ENCODE measurements at regions not wholly inside any gene's neighbourhood (a gene's known extent, or its start where the extent isn't known, plus 50 kb on each side); places are given as distances from the start of the nearest gene placed in this dataset.

DNA sequence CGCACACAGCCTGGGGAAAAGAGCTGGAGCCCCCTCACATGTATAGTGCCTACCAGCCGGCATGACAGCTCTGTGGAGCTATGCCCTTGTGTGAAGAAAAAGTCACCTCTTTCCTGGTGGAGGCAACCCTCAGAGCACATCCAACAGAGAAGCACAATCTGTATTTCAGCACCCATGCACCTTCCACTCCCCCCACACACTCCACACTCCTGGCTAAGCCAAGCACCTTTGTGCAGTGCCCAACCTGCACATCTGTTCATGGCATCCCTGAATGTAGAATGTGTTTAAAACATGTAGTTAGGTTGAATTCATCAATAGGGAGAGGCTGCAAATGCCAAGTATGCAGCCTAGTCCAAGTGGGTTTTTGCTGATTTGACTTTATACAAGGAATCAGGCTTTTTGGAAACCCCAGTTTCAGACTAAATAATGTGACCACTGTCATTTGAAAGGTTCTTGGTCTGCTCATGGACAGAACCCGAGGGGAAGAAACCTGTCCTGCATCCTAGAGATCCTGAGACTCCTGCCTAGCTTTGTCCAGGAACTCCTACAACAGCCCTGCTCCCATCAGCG is 197.1 kb downstream of the TOMM20 start:
- no peak for DNase-seq

DNA sequence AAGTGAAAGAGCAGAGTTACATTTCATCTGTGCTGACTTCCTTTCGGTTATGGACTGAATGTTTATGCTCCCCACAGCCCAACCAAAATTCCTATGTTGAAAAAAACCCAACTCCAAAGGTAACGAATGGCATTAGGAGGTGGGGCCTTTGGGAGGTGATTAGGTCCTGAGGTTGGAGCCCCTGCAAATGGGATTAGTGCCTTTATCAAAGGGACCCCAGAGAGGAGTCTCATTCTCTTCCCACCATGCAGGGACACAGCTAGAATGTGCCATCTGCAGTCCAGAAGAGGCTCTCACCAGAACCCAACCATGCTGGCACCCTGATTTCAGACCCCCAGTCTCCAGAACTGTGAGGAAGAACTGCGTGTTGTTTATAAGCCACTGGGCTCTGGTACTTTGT is 199.3 kb downstream of the TOMM20 start:
- no peak for DNase-seq

DNA sequence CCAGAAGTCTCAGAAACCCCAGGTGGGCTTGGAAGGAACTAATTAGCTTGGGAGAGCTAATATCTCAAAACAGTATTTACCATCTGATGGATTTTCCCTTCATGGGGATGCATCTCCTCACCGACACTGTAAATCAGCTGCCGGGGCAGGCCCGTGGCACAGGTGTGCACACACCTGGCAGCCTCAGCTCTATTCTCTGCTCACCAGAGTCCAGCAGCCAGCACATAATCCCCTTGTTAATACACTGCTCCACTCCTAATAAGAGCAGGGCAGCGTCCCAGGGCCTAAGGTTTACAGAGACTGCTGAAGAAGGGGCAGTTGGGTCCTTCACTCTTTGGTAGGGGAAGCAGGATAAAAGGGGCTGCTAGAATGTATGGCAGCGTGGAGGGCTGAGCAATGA is 200.0 kb downstream of the TOMM20 start:
- DNase-seq, result no peak

DNA sequence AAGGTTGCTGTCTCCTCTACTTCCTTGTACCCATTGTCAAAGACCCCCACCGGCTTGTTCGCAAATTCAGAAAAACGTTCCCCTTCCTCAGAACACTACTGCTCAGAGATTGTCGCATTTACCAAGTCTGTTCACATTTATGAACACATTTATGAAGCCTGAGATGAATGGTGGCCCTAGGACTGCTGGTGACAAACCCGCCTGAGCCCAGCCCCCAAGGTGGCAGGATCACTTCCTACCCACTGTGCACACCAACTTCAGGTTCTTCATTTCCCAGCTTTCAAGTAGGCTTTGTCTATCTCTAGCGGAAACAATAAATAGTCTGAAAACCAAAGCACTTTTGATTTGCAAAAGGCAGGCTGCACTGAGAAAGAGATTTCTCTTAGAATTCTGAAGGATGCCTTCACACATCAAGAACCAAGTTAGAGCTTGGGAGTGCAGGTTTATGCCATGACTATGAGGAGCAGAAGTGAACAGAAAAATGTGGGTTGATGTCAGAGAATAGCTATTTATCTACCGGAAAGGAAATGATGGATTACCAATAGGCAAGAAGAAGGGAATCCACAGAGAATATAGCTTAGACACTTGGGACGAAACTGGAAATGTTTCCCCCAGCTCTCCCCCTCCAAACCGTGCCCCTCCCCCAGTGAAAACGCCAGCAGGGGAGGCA is 200.5 kb downstream of the TOMM20 start:
- no peak for DNase-seq

DNA sequence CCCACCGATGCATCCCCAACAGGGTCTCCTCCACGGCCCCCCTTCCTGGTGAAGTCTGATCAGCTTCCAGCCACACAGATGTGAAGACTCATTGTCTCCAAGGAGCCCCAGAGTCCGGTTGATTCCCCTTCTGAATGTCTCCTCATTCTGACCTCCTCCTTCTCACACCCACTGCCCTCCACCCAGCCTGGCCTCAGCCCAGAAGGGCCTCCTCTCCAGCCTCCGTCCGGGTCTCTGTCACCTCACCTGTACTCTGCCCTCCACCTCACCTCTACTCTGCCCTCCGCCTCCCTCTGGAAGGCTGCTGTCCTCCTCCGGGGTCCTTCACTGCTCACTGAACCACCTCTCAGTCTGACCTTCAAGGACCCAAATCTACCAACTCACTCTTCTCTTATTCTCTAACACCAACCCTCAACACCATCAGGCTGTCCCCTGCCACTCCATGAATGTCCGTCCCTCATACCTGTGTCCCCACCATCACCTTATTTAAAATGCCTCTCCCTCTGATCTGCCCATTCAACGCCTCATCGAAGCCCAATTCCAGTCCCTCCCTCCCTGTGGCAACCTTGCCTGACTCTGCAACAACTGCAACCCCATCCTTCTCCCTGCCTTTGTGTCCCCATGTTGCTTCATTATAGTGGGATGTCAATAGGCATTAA is 201.2 kb downstream of the TOMM20 start:
- no peak for DNase-seq

DNA sequence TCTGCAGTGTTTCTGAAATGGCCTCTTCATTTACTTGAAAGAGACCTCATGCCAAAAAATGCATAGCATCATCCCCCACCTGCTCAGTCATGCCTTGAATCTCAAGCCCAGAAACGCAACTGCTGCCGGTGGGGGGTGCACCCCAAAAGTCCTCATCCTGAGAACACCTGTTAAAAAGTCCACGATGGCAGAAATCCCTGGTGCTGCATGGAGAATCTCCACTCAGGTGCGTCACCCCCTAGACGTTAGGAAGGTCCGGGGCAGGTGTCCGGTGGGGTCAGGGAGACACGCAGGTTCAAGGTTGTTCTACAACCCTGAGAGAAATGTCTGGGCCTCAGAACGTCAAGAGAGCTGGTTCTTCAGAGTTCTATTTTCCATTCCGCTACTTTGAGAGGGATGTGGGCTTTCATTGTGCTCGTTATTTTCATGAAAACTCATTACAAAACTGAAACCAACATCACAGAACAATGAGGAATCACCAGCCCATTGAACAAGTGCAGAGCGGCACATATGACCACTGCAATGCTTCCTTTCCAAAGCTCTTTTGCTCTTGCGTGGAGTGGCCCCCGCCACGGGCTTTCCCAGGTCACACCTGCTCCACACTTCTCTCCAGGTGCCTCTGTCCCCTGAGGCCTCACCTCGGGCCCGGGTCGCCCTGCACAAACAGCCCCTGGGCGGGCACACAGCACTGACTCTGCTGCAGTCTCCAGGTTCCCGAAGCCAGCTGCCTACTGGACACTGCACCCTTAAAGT is 201.9 kb downstream of the TOMM20 start:
- no peak for DNase-seq

DNA sequence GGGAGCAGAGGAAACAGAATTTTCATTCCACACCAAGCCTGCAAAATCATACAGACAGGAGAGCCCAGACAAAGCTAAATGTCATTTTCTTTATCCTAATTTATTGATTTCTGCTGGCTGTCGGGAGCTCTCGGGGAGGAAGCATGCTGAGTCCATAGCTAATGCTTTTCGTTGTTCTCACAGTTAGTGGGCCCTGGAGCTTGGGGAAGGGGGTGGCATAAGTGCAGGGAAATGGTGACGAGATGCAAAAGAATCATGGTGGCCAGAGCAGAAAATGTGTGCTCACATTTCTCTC is 202.4 kb downstream of the TOMM20 start:
- DNase-seq, result no peak

DNA sequence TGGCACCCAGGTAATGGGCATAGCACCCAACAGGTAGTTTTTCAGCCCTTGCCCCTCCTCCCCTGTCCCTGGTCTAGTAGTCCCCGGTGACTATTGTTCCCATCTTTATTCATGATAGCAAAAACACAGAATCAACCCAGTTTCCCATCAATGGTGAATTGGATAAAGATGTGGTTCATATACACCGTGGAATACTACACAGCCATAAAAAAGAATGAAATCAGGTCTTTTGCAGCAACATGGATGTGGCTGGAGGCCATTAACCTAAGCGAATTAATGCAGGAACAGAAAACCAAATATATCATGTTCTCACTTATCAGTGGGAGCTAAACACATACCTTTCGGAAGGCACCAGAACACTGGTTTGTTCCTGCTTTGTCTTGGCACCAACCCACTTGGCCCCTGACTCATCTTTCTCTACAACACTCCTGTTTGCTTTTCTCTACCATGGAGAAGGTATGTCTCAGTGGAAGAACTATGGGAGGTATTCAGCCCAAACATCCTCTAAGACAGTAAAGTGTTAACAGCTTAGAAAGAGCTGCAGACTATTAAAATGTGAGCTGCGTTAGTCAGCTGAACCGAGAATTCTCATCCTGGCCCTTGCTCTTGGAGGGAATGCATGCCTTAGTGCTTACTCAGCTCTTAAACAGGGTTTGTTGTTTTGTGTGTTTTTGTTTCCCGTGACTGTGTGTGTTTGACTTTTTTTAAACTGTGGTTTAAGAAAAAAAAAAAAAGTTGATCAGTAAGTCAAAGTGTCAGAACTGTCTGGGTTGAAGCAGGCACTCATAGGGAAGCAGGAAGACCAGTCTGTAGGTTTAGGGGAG is 203.0 kb downstream of the TOMM20 start:
- DNase-seq, result no peak

DNA sequence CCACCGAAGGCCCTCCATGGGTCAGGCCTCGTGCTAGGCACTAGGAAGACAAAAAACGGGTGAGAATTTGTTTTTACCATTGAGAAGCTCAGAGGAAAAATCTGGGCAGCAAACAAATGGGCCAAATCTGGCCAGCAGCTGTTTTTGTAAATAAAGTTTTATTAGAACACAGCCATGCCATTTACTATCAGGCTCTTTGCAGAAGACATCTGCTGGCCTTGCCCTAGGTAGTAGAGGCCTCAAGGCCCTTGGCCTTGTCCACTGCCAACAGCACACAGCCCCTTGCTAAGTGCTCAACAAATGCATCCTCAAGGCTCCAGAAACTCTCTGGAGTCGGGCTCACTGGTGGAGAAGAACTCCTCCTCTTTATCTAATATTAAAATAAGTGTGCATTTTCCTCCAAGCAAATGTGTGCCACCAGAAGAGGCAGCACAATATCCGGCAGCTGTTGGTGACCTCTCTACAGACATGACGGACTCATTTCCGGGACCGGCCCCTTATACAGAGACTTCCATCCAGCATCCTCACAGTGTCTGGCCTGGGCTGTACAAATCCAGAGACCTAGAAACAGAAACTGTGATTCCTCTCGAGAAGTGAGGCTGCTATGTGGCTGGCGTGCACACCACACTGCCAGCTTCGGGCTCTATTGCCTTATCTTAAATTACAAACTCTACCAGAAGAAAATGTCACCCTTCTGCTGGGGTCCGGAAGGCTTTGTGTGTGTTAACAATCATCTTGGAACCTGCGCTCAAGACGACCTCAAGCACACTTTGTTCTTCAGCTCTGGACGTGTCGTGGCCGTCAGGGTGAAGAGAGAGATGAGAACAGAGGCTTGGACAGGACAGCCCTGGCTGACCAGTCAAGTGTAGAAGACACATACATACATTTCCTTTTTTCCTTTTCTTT is 203.9 kb downstream of the TOMM20 start:
- no peak for DNase-seq

DNA sequence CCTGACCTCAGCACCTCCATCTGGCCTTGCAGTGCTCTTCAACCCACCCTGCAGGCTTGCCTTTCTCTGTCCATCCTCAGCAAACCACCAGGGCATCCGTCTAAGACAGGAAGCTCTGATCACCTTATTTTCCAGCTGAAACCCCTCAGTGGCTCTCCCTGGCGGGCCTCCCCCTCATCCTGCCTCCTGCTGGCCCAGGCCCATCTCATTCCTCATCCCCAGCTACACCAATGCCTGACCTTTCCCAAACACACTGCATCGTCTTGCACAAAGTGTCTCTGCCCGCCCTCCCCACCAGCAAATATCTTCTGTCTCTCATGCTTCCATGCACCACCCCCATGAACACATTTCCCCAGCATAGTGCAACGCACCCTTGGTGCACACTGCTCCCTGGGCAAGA is 205.0 kb downstream of the TOMM20 start:
- DNase-seq, result no peak

DNA sequence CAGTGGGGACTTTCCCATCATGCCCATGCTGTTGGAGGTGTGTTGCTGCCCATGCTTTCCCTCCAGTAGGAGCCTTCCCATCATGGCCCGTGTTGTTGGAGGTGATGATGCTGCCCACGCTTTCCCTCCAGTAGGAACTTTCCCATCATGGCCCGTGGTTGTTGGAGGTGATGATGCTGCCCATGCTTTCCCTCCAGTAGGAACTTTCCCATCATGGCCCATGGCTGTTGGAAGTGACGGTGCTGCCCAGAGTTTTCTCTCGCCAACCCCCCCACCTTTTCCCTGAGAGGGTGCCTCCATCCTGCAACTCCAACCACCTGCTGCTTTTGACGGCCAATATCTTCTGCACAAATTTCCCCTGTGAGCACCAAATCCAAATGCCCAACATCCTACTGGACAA is 205.7 kb downstream of the TOMM20 start:
- no peak for DNase-seq

DNA sequence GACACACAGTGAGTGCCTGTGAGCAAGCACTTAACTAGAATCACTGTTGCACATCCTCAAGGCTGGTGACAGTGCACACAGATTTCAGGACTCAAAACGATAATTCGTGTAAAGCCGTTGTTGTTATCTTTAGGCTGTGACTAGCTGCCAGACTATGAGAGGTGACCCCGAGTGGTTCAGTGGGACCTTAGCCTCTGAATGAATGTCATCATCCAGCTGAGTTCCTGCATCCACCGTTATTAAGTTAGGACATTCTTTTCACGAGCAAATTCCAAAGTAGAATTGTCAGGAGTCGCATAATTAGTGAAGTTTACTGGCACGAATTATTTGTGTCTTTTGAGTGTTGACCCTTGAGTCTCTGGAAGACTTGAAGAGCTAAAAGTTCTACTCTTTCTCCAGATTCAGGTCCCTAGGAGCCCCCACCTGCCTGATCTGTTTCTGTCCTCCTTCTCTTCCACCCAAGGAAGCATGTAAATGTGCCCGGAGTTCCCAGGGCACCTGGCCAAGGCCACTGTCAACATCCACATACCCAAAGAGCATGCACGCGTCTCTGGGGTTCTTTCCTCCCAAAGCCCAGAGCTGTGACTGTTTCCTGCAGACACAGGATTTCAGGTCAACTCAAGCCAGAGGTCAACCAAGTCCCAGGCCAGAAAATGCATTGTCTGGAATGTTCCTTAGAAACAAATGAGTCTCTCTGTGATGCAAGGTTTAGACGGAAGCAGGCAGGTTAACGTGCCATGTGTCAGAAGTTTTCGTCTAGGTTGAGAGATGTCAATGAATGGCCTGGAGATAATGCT is 207.2 kb downstream of the TOMM20 start:
- no peak for DNase-seq

DNA sequence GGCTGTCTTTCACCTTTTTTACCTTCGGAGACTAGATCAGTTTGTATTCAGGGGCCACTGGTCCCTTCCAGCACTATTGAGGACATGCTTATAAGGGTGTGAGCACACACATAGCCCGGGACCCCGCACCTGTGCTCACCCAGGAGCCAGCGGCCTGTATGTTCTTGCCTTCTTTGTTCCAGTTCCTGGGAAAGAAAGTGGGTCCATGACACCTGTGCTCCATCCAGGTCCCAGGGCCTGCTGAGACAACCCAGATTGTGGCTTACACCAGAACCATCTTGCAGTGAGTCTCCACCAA is 207.8 kb downstream of the TOMM20 start:
- no peak for DNase-seq

DNA sequence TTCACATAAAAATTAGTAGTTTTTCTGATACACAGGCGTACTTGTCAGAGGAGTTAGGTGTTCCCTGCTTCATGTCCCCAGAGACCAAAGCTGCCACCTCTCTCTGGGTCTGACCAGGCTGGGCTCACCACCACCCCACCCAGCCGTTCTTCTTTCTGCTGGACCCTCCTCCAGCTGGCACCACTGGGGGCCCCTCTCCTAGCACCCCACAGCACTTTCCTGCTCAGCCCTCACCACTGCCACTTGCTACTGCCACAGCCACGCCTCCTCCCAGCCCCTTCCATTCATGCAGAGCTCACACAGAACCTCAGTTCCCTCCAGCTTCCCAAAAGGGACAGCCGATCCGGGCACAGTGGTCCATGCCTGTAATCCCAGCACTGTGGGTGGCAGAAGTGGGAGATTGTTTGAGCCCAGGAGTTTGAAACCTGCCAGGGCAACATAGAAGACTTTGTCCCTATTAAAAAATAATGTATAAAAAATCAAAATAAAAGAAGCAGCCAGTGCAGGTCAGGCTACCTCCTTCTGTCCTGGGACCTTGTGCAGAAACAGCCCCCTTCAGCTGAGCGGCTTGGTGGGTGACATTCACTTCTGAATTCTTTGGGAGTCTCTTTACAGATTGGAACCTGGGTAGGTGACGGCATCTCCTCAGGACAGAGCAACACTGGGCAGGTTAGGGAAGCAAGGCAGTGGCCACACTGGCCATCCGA is 208.3 kb downstream of the TOMM20 start:
- no peak for DNase-seq

DNA sequence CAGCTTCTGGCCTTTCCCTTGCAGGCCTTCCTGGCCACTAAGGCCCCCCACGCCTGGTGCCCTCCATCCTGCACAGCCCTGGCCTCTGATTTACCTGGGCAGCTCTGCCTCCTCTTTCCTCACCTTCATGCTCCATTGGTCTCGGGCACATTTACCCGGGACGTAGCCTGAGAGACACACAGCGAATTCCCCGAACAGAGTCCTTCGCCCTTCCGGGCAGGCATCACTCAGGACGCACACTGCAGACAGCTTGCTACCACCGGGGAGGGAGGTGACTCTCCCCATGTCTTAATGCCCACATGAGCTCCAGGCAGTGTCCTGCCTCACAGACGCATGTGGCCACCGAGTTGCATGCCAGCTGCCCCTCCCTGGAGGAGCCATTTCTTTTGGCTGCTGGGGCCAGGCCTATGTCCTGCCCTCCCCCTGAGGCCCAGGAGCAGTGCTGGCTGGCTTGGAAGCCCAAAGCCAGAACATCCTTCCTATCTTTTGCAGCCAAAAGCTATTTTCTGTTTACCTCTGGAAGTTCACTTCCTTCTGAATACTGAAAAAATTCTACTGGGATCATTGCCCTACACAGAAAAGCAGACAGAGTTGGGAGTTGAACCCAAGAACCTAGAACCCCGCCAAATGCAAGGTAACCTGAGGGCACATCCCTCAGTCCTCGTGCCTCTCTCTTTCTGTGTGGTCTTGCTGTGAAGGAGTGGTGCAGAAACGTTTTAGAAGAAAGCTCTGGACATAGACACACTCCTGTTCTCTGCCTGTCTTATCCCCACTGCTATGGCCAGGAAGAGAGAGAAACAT is 209.5 kb downstream of the TOMM20 start:
- no peak for DNase-seq

DNA sequence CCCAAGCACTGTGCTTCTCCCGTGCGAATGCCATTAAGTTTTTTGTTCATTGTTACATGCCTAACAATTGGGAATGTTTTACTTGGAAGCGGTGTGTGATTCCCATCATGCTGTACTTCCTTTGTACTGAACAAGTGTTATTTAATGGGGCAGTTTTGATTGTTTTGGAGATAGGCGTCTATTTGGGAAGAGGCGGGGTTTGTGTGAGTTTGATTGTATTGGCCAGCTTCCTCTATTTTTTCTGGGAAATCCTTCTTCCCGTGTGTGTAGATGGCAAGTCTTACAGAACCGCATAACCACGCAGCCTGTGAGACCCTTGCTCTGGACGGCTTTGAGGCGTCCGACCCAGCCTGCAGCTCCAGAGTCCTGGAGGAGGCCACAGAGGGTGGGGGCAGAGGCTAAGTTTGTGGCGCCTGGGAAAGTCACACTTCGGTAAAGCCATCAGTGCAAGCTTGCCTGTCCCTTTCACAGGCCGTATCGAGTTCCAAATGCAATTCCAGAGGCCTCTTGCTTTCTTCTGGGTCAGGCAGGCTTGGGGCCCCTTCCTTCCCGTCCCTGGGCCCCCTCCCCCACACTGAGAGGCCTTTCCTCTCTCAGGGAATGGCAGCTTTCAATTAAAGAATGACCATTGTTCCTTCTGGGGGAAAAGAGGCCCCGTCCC is 210.3 kb downstream of the TOMM20 start:
- no peak for DNase-seq

DNA sequence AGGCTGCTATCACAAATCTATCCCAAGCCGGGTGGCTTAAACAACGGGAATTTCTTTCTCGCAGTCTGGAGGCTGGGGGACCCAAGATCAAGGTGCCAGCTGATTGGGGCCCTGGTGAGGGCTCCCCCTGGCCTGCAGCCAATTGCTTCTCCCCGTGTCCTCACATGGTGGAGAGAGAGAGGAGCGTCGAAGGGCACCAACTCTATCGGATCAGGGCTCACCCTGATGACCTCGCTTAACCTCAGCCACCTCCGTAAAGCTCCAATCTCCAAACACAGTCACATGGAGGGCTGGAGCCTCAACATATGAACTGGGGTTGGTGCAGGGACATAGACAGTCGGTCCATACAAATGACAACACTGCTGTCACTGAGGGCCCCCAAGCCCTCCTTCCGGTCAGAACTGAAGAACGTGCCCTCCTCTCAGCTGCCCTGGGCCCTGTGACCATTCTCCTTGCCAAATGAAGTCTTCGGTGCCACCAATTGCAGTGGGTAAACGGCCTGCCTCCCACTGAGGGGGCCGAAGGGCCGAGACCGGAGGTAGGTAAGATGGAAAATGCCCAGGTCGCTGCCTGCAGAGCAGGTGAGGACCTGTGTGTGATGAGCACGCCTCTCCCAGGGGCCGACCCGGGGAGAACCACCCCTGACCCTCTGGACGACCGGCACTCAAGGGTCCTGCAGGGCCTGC is 211.0 kb downstream of the TOMM20 start:
- DNase-seq, result no peak

DNA sequence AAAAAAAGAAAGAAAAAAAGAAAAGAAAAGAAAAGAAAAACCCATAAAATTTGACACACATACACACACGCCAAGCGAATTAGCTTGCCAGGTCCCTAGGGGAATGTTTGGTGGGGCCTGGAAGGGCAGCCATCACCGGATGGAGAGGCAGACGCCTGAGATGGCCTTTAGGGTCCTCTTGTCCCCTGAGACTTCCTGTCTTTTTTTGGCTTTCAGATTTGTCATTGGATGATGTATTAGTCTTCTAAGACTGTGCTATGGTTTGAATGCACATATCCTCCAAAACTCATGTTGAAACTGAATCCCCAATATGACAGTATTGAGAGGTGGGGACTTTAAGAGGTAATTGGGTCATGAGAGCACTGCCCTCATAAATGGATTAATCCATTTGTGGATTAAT is 211.8 kb downstream of the TOMM20 start:
- DNase-seq, result no peak
